Keratinocyte (primary cell): ENCODE measurements at regions not wholly inside any gene's neighbourhood (a gene's known extent, or its start where the extent isn't known, plus 50 kb on each side); places are given as distances from the start of the nearest gene placed in this dataset.

ENCODE experiments used
- DNase-seq: peaks from one replicate; pipeline ENCODE4 v3.0.0-alpha.2; 2011; ENCODE audit warnings: low read depth, missing footprints, low spot score
- FAIRE-seq: peaks from 2 replicates; lab custom pipeline; 2011; peaks lifted over from hg19 to GRCh38; lab: Jason Lieb, UNC
- H2AFZ ChIP-seq: 2 replicates; pipeline ENCODE4 v1.6.0; 2012; ENCODE audit warnings: low read length, control low read depth, inconsistent platforms; ENCODE audit not compliant: control insufficient read depth
- H3K27ac ChIP-seq: 2 replicates; pipeline ENCODE4 v1.5.1; 2011; ENCODE audit warnings: low read length; ENCODE audit not compliant: control insufficient read depth, insufficient read depth
- H3K27me3 ChIP-seq: 3 replicates; pipeline ENCODE4 v1.6.0; 2011; ENCODE audit warnings: low read length; ENCODE audit not compliant: control insufficient read depth, insufficient read depth; ENCODE audit errors: extremely low read depth
- H3K36me3 ChIP-seq, 2 experiments: 2 replicates in 1 of 2; 3 replicates in 1 of 2; pipeline ENCODE4 v1.5.1; 2011; ENCODE audit warnings: low read length in 2 of 2, mild to moderate bottlenecking in 1 of 2; ENCODE audit not compliant: control insufficient read depth in 2 of 2, insufficient read depth in 2 of 2; ENCODE audit errors: extremely low read depth in 1 of 2
- H3K4me1 ChIP-seq: 3 replicates; pipeline ENCODE4 v1.5.1; 2011; ENCODE audit warnings: low read length; ENCODE audit not compliant: control insufficient read depth, insufficient read depth; ENCODE audit errors: extremely low read depth
- H3K4me2 ChIP-seq: 3 replicates; pipeline ENCODE4 v1.6.0; 2011; ENCODE audit warnings: low read depth, low read length; ENCODE audit not compliant: control insufficient read depth, insufficient read depth; ENCODE audit errors: extremely low read depth
- H3K4me3 ChIP-seq, 3 experiments: fragments of 200-600 bp in 1 of 3; sonication (generic) in 1 of 3; 2 replicates in 2 of 3; 3 replicates in 1 of 3; pipeline ENCODE4 v1.5.1; 2011 to 2016; ENCODE audit warnings: low read length in 3 of 3, mild to moderate bottlenecking in 3 of 3, control low read depth in 2 of 3, inconsistent platforms in 1 of 3, low read depth in 1 of 3, mixed read lengths in 1 of 3, mixed run types in 1 of 3, moderate library complexity in 1 of 3; ENCODE audit not compliant: control insufficient read depth in 2 of 3, insufficient read depth in 2 of 3; ENCODE audit errors: extremely low read depth in 1 of 3
- H3K79me2 ChIP-seq: 2 replicates; pipeline ENCODE4 v1.6.0; 2012; ENCODE audit warnings: low read length; ENCODE audit not compliant: control insufficient read depth, insufficient read depth
- H3K9ac ChIP-seq: 3 replicates; pipeline ENCODE4 v1.6.0; 2011; ENCODE audit warnings: low read length; ENCODE audit not compliant: control insufficient read depth, insufficient read depth; ENCODE audit errors: extremely low read depth
- H3K9me1 ChIP-seq: 3 replicates; pipeline ENCODE4 v1.6.0; 2011; ENCODE audit warnings: low read length; ENCODE audit not compliant: control insufficient read depth, insufficient read depth; ENCODE audit errors: extremely low read depth
- H3K9me3 ChIP-seq: 2 replicates; pipeline ENCODE4 v1.5.1; 2012; ENCODE audit warnings: low read depth, low read length; ENCODE audit not compliant: control insufficient read depth
- H4K20me1 ChIP-seq: 3 replicates; pipeline ENCODE4 v1.6.0; 2011; ENCODE audit warnings: low read length; ENCODE audit not compliant: control insufficient read depth, insufficient read depth; ENCODE audit errors: extremely low read depth
- EZH2 ChIP-seq: IDR thresholded peaks from one replicate; pipeline ENCODE4 v1.6.1; 2012; ENCODE audit warnings: inconsistent platforms, mild to moderate bottlenecking, low read length, moderate library complexity
- dilution Hi-C: fragments of 300-500 bp; cut with MboI; formaldehyde crosslinking; loops from one replicate; pipeline ENCODE4 v1.7.0; 2020; ENCODE audit warnings: low sequenced_read_pairs; ENCODE audit not compliant: extremely low pct_ligation_motif_present
- TF ChIP-seq, protein P1 (sequence below), 3 experiments: IDR thresholded peaks in 1 of 3; conservative IDR thresholded peaks in 1 of 3; optimal IDR thresholded peaks in 1 of 3; 2 replicates in 2 of 3; 3 replicates in 1 of 3; pipeline versions ENCODE3 to v1.5.1; 2011; ENCODE audit warnings: low read length in 3 of 3, mild to moderate bottlenecking in 3 of 3, moderate library complexity in 2 of 3, control low read depth in 1 of 3, inconsistent platforms in 1 of 3; ENCODE audit not compliant: insufficient read depth in 2 of 3; ENCODE audit errors: extremely low read depth in 1 of 3

DNA sequence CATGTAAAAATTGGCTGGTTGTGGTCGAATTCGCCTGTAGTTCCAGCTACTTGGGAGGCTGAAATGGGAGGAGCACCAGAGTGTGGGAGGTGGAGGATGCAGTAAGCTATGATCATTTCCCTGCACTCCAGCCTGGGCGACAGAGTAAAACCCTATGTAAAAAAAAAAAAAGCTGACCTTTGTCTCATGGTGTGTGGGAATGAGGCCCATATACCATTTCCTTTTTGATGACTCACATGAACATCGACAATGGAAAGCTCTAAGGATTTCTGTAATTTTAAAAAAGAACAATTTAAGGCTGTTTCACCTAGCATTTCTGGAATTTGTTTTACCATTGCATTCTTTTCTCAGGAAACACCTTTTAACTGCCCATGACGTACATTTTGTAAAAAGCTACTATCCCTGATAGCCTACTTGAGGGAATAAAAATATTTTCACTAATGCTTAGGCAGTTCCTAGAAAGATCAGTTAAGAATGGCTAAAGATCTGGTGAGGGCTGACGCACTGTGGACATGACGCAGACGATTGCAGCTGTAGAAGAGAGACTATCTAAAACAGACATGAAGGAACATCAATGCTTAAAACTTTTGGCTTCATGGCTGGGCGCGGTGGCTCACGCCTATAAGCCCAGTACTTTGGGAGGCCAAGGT is 400.6 kb upstream of the IGFBP3 start:
- Histone ChIP-seq H3K9ac (no peak overlapping the region), H2AFZ (no peak overlapping the region), H3K36me3 (no peaks in the 10 kb centered on the region), H3K9me1 (no peaks in the 10 kb centered on the region), H3K4me2 (no peak overlapping the region), H3K27ac (no peak overlapping the region), H3K4me3 (no peak overlapping the region), H3K27me3 (no peaks in the 10 kb centered on the region), H3K79me2 (no peaks in the 10 kb centered on the region), H3K4me1 (no peaks in the 10 kb centered on the region), H3K9me3 (no peaks in the 10 kb centered on the region), H4K20me1 (no peaks in the 10 kb centered on the region)
- FAIRE-seq, result no peak
- no peak for DNase-seq
- dilution Hi-C loops, result no loop called here
- no peak for TF ChIP-seq EZH2
- TF ChIP-seq, protein P1, sequence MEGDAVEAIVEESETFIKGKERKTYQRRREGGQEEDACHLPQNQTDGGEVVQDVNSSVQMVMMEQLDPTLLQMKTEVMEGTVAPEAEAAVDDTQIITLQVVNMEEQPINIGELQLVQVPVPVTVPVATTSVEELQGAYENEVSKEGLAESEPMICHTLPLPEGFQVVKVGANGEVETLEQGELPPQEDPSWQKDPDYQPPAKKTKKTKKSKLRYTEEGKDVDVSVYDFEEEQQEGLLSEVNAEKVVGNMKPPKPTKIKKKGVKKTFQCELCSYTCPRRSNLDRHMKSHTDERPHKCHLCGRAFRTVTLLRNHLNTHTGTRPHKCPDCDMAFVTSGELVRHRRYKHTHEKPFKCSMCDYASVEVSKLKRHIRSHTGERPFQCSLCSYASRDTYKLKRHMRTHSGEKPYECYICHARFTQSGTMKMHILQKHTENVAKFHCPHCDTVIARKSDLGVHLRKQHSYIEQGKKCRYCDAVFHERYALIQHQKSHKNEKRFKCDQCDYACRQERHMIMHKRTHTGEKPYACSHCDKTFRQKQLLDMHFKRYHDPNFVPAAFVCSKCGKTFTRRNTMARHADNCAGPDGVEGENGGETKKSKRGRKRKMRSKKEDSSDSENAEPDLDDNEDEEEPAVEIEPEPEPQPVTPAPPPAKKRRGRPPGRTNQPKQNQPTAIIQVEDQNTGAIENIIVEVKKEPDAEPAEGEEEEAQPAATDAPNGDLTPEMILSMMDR (optimal IDR thresholded peaks at IDR 0.05 in 1 of 3, IDR thresholded peaks at IDR 0.05 in 1 of 3, conservative IDR thresholded peaks at IDR 0.05 in 1 of 3; ENCODE audit: extremely low read depth in 1 of 3, insufficient read depth in 2 of 3, low read length in 3 of 3), result no peak

DNA sequence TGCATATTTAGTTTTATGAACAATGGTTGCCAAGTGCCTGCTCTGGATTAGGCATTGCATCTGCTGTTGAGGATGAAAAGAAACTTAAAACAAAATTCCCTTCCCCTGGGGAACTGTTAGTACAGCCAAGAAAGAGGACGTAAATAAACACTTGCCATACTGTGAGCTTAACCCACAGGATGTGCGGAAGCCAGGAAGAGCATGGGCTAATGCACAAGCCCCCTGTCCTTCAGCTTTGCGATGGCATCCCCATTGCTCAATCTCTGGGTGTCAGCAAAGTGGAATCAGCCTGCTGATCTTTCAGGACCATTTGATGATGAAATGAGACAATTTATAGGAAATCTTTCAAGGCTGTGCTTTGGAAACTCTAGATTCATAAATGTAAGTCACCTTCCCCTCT is 399.9 kb upstream of the IGFBP3 start:
- no peak for FAIRE-seq
- Histone ChIP-seq H3K36me3 (no peaks in the 10 kb centered on the region), H3K9me3 (no peaks in the 10 kb centered on the region), H3K27me3 (no peaks in the 10 kb centered on the region), H4K20me1 (no peaks in the 10 kb centered on the region), H3K27ac (no peak overlapping the region), H3K4me3 (no peak overlapping the region), H2AFZ (no peak overlapping the region), H3K79me2 (no peaks in the 10 kb centered on the region), H3K4me2 (no peak overlapping the region), H3K9ac (no peak overlapping the region), H3K4me1 (peaks cover 2% of the 10 kb centered on the region), H3K9me1 (no peaks in the 10 kb centered on the region)
- no peak for TF ChIP-seq EZH2
- TF ChIP-seq, protein P1 (optimal IDR thresholded peaks at IDR 0.05 in 1 of 3, IDR thresholded peaks at IDR 0.05 in 1 of 3, conservative IDR thresholded peaks at IDR 0.05 in 1 of 3; ENCODE audit: extremely low read depth in 1 of 3, insufficient read depth in 2 of 3, low read length in 3 of 3), result no peak
- DNase-seq, result no peak
- dilution Hi-C loops, result no loop called here
